ENCODE measurements at regions not wholly inside any gene's neighbourhood (a gene's known extent, or its start where the extent isn't known, plus 50 kb on each side); places are given as distances from the start of the nearest gene placed in this dataset.
"Not testable (repeated sequence)": the region's sequence is repeated elsewhere in the genome, so short reads cannot be mapped to it uniquely, and the experiment has no call there.

DNA sequence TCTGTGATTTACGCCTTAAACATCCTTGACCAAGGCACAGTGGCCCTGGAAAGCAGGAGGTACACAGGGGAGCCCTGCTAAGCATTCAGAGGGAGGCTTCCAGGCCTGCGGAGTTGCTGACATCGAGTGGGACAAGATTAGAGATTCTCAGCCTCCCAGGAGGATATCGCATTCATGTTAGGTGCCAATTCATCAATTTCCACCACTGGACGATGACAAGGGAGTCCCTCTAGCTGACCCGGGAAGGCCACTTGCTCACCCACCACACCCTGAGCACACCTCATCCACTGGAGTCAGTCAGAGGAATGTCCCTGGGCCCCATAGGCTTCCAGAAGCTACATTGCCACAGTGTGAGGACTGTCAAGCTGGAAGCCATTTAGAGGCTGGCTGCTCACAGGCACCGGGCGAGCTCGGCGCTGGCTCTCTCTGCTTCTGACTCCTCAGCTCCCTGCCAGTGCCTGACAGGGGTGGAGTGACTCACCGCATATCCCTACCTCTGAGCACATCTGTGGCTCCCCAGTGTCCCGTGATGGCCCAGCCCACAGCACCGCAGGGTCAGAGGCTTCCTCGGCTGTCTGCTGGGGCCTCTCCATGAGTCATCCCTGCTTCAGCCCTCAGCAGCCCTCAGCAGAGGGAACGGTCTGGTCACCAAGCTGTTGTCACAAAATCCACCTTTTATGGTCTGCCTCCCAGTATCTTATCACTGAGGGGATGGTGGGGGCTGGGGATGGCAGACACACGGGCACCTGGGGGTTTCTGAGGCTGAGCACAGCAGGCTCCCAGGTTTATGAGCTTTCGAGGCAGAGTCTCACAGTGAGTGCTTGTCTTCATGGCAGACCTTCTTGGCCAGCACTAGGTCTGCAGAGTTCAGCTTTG is 117.5 kb downstream of the ZNF608 start:
- peak; percentile 64 for FAIRE-seq
- DNase-seq (ENCODE audit: insufficient read length, low spot score): peak; percentile 88

DNA sequence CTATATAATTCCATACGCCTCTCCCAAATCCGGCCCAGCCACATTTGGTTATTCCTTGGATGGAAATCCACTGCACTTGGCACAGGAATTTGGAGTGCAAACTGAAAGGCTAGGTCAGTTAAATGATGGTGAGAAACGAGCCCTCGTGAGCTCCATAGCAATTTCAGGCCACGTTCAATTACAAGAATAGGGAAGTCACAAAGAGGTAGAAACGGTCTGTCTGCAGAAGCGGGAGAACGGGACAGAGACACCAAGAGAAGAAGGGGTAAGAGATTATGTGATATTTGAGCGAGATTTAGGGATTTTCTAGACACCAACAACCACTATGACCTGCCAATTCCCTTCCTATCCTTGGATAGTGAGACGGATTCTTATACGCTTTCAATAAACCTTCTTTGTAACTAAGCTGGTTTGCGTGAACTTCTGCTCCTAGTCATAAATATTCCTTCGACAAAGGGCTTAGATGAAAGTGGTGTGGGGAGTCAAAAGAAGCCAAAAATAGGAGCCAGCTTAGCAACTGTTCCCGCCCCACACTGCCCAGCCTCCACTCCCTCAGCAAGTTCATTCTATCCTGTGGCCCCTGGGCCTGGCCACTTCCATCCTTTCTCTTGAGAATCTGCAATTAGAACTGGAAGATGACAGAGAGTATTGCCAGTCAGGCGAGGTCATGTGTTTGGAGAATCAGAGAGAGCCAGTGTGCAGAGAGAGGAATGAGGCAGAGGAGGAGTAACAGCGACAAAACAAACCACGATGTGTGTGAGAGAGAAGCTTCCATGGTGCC is 118.4 kb downstream of the ZNF608 start:
- no peak for FAIRE-seq

More for the DNA sequence above, 117.5 kb downstream of the ZNF608 start:
- no peak for TF ChIP-seq POLR2A (IDR thresholded peaks at IDR 0.05; ENCODE audit: low read depth, low read length)

DNA sequence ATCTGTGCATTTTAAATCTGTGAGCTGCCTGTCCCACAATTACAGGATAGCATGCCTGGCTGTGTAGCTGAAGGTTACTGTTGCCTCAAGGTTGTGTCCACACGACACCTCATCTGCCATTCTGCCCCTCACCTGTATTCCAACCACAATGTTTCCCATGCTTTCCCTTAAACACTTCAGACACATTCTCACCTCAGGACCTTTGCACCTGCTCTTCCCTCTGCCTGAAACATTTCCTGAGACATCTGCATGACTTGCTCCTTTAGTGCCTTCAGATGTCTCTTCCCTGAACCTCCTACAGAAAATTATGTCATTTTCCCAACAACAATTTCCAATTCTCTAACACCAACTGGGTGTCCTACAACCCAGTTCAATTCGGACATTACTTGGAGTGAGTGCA is 120.4 kb downstream of the ZNF608 start:
- DNase-seq (ENCODE audit: insufficient read length, low spot score): no peak
- FAIRE-seq: no peak
- TF ChIP-seq POLR2A (IDR thresholded peaks at IDR 0.05; ENCODE audit: low read depth, low read length): no peak

More for the DNA sequence above, 118.4 kb downstream of the ZNF608 start:
- no peak for DNase-seq (ENCODE audit: insufficient read length, low spot score)
- no peak for TF ChIP-seq POLR2A (IDR thresholded peaks at IDR 0.05; ENCODE audit: low read depth, low read length)

DNA sequence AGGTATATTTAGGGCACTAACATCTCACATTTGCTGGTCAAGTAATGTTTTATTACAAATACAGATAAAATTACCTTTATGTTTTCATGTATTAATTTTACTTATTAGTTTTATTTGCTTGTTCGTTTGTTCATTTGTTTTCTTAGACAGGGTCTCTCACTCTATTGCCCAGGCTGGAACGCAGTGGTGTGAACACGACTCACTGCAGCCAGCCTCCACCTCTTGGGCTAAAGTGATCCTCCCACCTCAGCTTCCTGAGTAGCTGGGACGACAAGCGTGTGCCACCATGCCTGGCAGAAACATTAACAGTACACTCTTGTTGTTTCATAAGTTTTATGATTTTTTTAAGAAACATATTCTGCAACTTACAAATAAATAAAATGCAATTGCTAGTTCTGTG is 123.2 kb downstream of the ZNF608 start:
- no peak for TF ChIP-seq POLR2A (IDR thresholded peaks at IDR 0.05; ENCODE audit: low read depth, low read length)
- DNase-seq (ENCODE audit: insufficient read length, low spot score): no peak
- no peak for FAIRE-seq

DNA sequence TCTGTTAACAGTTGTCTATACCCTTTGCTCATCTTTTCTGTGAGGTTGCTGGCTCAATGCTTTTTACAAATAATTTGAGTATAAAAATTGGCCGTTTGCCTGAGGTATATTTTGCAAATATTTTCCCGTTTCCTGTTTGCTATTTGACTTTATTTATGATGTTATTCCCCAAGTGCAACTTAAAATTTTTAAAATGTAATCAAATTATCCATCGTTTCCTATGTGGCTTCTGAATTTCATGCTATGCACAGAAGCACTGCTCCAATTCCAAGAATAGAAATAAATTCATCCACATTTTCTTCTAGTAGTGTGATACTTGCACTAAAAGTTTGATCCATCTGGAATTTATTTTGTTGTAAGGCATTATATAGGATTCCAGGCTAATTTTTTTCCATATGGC is 123.6 kb downstream of the ZNF608 start:
- FAIRE-seq (no peak), DNase-seq (ENCODE audit: insufficient read length, low spot score) (no peak)
- no peak for TF ChIP-seq POLR2A (IDR thresholded peaks at IDR 0.05; ENCODE audit: low read depth, low read length)

DNA sequence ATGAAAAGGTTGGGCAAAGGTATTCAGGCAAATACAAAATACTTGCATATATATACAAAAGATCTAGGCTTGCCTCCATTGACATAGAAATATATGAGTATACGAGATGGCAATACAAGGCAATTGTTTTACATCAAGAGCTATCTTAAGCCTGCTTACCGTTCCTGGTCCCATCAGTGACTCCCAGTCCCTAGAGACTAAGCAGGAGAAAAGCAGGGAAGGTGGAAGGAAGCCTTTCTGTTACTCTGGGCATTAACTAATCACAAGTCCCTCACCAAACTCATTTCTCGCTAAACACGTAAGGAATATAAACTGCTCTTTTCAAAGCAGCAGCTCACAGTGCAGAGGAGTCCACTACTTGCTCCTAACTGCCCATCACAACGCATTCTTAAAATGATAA is 125.2 kb downstream of the ZNF608 start:
- FAIRE-seq (no peak), DNase-seq (ENCODE audit: insufficient read length, low spot score) (no peak)
- TF ChIP-seq POLR2A (IDR thresholded peaks at IDR 0.05; ENCODE audit: low read depth, low read length): no peak

DNA sequence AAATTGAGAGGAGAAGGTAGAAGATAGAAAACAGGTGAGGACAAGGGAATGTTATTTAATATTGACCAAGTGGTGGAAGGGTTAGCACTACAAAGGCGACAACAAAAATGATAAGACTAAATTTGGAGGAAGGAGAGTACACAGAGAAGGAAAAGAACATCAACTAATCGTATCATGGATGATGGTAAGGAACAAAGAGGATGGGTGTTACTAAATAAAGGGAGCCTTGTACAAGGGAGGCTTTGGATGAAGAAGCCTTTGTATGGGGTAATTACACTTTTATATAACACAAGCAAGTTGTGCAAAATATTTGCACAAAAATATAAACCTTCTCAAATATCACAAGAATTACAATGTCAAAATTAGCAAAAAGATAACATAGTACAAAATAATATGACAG is 125.7 kb downstream of the ZNF608 start:
- no peak for TF ChIP-seq POLR2A (IDR thresholded peaks at IDR 0.05; ENCODE audit: low read depth, low read length)
- no peak for FAIRE-seq

DNA sequence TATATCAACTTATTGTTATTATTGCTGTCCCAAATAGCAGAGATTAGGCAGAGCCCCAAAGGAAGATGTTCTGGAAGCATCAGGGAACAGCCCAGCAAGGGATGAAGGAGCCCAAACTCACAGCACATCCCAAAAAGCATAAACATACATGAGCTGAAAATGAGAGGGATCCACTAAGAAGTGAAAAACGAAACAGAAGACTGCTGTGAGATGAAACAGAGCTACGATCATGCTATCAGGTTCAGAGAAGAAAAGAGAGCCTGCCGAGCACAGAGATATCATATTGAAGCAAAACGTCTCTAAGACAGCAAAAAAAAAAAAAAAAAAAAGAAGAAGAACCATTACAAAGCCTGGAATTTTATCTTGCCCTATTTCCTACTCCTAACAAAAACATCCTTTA is 127.3 kb downstream of the ZNF608 start:
- FAIRE-seq (no peak), DNase-seq (ENCODE audit: insufficient read length, low spot score) (no peak)
- TF ChIP-seq POLR2A (IDR thresholded peaks at IDR 0.05; ENCODE audit: low read depth, low read length): no peak

More for the DNA sequence above, 125.7 kb downstream of the ZNF608 start:
- no peak for DNase-seq (ENCODE audit: insufficient read length, low spot score)

DNA sequence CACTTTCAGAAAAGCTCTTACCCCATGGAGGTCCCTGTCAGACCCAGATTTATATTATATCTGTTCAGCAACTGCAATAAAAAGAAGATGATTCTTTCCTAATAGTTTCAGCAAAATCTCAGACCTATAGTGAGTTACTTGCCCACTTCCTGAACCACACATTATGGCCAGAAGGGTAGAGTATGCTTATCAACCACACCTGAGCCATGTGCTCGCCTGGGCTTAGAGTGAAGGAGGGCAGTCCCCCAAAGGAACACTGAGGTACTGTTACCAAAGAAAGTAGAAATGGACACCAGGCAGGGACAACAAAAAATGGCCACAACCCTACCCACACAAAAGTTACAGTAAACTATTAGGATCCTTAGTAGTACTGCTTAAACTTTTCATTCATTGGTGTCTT is 128.7 kb downstream of the ZNF608 start:
- FAIRE-seq (no peak), DNase-seq (ENCODE audit: insufficient read length, low spot score) (no peak)
- no peak for TF ChIP-seq POLR2A (IDR thresholded peaks at IDR 0.05; ENCODE audit: low read depth, low read length)

DNA sequence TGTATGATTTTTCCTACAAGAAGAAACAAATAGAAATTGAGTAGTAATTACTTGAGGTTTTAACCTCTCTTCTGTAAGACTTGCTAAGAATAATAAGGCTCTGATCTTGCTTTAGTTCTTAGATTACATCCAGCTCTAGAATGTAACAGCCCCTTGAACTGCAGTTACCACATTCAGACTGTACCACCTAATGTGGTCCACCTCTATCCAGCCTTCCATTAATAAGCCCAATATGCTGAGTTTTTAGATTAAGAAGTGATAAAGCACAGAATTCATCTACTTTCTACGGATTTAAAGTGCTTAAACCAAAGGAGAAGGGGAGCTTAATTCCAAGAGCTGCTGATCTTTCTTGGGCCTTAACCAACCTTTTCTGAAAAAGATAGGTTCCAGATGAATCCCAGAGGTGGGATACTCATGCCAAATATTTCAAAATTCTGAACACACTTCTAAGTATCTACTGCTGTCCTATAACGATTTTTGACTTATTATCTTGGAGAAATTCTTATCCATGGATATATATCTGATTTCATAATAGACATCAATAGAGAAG is 131.5 kb downstream of the ZNF608 start:
- DNase-seq (ENCODE audit: insufficient read length, low spot score) (no peak), FAIRE-seq (no peak)
- TF ChIP-seq POLR2A (IDR thresholded peaks at IDR 0.05; ENCODE audit: low read depth, low read length): no peak

DNA sequence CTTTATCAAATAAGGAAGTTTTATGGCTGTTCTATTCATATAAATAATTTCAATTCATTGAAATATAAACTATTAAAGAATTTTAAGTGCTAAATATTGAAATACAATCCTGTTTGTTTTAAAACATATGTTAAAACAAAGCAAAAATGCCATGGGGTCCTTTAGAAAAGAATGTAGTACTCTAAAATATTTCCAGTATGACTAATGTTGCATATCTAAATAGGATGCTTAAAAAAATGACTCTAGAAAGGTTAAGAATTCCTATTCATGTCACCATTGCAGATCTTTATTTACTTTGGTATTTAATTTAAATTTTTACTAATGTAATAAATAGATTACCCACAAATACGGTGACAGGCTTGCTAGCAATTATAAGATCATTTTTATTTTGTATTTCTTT is 132.3 kb downstream of the ZNF608 start:
- no peak for DNase-seq (ENCODE audit: insufficient read length, low spot score)
- no peak for TF ChIP-seq POLR2A (IDR thresholded peaks at IDR 0.05; ENCODE audit: low read depth, low read length)
- no peak for FAIRE-seq

DNA sequence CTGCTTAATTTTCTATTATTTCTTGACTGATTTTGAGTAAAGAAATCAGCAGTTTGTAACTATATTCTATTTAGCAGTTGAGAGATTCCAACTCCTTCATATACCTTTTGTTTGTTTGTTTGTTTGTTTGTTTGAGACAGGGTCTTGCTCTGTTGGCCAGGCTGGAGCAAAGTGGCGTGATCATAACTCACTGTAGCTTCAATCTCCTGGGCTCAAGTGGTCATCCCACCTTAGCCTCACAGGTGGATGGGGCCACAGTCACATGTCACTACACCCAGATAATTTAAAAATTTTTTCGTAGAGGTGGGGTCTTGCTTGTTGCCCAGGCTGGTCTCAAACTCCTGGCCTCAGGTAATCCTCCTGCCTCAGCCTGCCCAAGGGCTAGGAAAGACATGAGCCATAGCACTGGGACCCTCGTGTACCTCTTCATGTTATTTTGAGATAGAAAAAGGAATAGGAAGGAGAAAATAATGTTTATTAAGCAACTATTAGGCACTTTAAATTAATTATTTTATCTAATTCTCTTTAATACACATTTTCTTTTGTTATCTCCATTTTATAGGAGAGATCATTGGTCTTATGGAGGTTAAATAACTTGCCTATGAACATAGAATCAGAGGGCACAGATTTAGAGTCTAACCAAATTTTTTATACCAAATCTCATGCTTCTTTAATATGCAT is 133.0 kb downstream of the ZNF608 start:
- no peak for TF ChIP-seq POLR2A (IDR thresholded peaks at IDR 0.05; ENCODE audit: low read depth, low read length)
- no peak for FAIRE-seq

DNA sequence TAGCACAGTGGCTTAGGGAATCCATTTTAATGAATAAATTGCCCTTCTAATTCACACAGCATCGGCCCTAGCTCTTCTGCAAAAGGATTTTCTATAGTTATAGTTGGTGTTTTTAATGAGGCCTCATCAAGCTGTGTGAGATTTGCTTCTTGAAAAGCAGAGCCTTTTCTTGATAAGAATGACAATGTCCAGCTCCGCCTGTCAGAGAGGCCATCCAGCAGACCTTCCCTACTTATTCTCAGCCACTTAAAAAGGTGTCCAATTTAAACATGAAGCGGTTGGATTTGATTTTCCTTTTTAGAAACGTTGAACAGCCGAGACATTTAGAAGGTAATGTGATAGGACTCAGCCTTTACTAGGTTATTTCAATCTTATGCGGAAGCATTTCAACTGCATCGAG is 134.4 kb downstream of the ZNF608 start:
- FAIRE-seq: no peak
- no peak for TF ChIP-seq POLR2A (IDR thresholded peaks at IDR 0.05; ENCODE audit: low read depth, low read length)
- no peak for DNase-seq (ENCODE audit: insufficient read length, low spot score)

More for the DNA sequence above, 133.0 kb downstream of the ZNF608 start:
- no peak for DNase-seq (ENCODE audit: insufficient read length, low spot score)

DNA sequence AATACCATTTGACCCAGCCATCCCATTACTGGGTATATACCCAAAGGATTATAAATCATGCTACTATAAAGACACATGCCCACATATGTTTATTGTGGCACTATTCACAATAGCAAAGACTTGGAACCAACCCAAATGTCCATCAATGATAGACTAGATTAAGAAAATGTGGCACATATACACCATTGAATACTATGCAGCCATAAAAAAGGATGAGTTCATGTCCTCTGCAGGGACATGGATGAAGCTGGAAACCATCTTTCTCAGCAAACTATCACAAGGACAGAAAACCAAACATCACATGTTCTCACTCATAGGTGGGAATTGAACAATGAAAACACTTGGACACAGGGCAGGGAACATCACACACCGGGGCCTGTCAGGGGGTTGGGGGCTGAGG is 135.2 kb downstream of the ZNF608 start:
- not testable (repeated sequence) for DNase-seq (ENCODE audit: insufficient read length, low spot score); FAIRE-seq

DNA sequence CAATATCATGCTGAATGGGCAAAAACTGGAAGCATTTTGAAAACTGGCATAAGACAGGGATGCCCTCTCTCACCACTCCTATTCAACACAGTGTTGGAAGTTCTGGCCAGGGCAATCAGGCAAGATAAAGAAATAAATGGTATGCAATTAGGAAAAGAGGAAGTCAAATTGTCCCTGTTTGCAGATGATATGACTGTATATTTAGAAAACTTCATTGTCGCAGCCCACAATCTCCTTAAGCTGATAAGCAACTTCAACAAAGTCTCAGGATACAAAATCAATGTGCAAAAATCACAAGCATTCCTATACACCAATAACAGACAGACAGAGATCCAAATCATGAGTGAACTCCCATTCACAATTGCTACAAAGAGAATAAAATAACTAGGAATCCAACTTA is 136.8 kb downstream of the ZNF608 start:
- not testable (repeated sequence) for DNase-seq (ENCODE audit: insufficient read length, low spot score); FAIRE-seq
